Parathyroid adenoma (tissue), 2 donors: ENCODE measurements at regions not wholly inside any gene's neighbourhood (a gene's known extent, or its start where the extent isn't known, plus 50 kb on each side); places are given as distances from the start of the nearest gene placed in this dataset.

ENCODE experiments used
- H2AFZ ChIP-seq: fragments of 300-600 bp; sonication (generic); one replicate; pipeline ENCODE4 v1.7.0; 2017; ENCODE audit warnings: antibody characterized with exemption, mild to moderate bottlenecking
- H3K27ac ChIP-seq: fragments of 300-600 bp; sonication (generic); one replicate; pipeline ENCODE4 v1.7.0; 2017
- H3K27me3 ChIP-seq: fragments of 300-600 bp; sonication (generic); one replicate; pipeline ENCODE4 v1.7.0; 2017; ENCODE audit warnings: low read length; ENCODE audit not compliant: control insufficient read depth, insufficient read depth
- H3K36me3 ChIP-seq: fragments of 300-600 bp; sonication (generic); one replicate; pipeline ENCODE4 v1.7.0; 2017; ENCODE audit warnings: low read length; ENCODE audit not compliant: control insufficient read depth, insufficient read depth
- H3K4me1 ChIP-seq: fragments of 300-600 bp; sonication (generic); one replicate; pipeline ENCODE4 v1.7.0; 2017; ENCODE audit warnings: control low read depth
- H3K4me2 ChIP-seq: fragments of 300-600 bp; sonication (generic); one replicate; pipeline ENCODE4 v1.7.0; 2017; ENCODE audit warnings: low read length
- H3K4me3 ChIP-seq: fragments of 300-600 bp; sonication (generic); one replicate; pipeline ENCODE4 v1.7.0; 2017; ENCODE audit warnings: low read depth, low read length
- H3K79me2 ChIP-seq: fragments of 300-600 bp; sonication (generic); one replicate; pipeline ENCODE4 v1.7.0; 2017; ENCODE audit warnings: control low read depth
- H3K9ac ChIP-seq: fragments of 300-600 bp; sonication (generic); one replicate; pipeline ENCODE4 v1.7.0; 2017; ENCODE audit warnings: mild to moderate bottlenecking
- H3K9me3 ChIP-seq: fragments of 300-600 bp; sonication (generic); one replicate; pipeline ENCODE4 v1.7.0; 2017; ENCODE audit warnings: low read length; ENCODE audit not compliant: control insufficient read depth
- TF ChIP-seq, protein P1 (sequence below): fragments of 300-600 bp; sonication (generic); IDR thresholded peaks from one replicate; pipeline ENCODE4 v1.7.0; 2017; ENCODE audit warnings: antibody characterized with exemption, mild to moderate bottlenecking
- donor health status: primary hyperparathyroidism.

DNA sequence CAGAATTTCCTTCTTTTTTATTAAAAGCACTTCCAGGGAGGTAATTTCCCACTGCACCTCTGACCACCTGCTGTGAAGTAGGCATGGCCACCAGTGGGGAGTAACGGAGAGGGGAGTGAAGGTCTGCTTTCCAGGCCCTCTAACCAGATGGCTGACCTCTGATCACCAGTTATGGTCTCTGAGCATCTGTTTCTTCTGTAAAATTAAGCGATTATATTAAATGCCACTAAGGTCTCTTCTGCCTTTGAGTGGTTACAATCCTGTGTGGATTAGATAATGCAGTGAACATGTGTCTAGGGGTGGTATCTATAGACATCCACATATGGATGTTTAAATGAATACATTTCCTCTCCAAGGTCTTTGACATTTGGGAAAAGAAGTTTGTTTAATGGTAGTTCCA, 199.6 kb downstream of the HERPUD2 start:
- H3K27me3 ChIP-seq: no peaks in the 10 kb centered on the region
- TF ChIP-seq, protein P1, sequence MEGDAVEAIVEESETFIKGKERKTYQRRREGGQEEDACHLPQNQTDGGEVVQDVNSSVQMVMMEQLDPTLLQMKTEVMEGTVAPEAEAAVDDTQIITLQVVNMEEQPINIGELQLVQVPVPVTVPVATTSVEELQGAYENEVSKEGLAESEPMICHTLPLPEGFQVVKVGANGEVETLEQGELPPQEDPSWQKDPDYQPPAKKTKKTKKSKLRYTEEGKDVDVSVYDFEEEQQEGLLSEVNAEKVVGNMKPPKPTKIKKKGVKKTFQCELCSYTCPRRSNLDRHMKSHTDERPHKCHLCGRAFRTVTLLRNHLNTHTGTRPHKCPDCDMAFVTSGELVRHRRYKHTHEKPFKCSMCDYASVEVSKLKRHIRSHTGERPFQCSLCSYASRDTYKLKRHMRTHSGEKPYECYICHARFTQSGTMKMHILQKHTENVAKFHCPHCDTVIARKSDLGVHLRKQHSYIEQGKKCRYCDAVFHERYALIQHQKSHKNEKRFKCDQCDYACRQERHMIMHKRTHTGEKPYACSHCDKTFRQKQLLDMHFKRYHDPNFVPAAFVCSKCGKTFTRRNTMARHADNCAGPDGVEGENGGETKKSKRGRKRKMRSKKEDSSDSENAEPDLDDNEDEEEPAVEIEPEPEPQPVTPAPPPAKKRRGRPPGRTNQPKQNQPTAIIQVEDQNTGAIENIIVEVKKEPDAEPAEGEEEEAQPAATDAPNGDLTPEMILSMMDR: no peak
- no peaks in the 10 kb centered on the region for H3K36me3 ChIP-seq
- H3K27ac ChIP-seq: no peak overlapping the region
- H3K4me3 ChIP-seq: no peak overlapping the region
- no peaks in the 10 kb centered on the region for H3K79me2 ChIP-seq
- no peaks in the 10 kb centered on the region for H3K4me1 ChIP-seq
- no peak overlapping the region for H3K9ac ChIP-seq
- no peaks in the 10 kb centered on the region for H3K9me3 ChIP-seq
- no peak overlapping the region for H2AFZ ChIP-seq
- H3K4me2 ChIP-seq: no peak overlapping the region

DNA sequence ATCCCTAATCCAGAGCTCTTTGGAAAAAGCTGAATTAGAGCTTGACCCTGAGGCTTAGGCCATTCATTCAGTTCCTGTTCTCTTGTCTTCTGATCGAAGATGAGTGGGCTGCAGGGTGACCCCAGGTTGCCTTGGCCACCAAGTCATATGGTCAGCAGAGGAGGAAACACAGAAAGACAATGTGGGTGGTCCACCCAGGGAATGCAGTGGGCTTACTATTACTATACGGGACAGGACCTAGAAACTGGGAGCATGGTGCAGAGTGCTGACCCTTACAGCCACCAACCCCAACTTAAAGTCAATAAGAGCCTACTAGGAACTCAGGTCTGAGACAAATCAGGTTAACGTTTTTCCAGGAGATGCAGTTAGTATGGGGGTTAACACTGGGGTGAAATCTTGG, 200.5 kb downstream of the HERPUD2 start:
- no peaks in the 10 kb centered on the region for H3K36me3 ChIP-seq
- TF ChIP-seq, protein P1: no peak
- H2AFZ ChIP-seq: no peak overlapping the region
- H3K4me3 ChIP-seq: no peak overlapping the region
- no peaks in the 10 kb centered on the region for H3K9me3 ChIP-seq
- H3K4me2 ChIP-seq: no peak overlapping the region
- H3K4me1 ChIP-seq: no peaks in the 10 kb centered on the region
- H3K79me2 ChIP-seq: no peaks in the 10 kb centered on the region
- no peak overlapping the region for H3K9ac ChIP-seq
- no peaks in the 10 kb centered on the region for H3K27me3 ChIP-seq
- H3K27ac ChIP-seq: no peak overlapping the region

DNA sequence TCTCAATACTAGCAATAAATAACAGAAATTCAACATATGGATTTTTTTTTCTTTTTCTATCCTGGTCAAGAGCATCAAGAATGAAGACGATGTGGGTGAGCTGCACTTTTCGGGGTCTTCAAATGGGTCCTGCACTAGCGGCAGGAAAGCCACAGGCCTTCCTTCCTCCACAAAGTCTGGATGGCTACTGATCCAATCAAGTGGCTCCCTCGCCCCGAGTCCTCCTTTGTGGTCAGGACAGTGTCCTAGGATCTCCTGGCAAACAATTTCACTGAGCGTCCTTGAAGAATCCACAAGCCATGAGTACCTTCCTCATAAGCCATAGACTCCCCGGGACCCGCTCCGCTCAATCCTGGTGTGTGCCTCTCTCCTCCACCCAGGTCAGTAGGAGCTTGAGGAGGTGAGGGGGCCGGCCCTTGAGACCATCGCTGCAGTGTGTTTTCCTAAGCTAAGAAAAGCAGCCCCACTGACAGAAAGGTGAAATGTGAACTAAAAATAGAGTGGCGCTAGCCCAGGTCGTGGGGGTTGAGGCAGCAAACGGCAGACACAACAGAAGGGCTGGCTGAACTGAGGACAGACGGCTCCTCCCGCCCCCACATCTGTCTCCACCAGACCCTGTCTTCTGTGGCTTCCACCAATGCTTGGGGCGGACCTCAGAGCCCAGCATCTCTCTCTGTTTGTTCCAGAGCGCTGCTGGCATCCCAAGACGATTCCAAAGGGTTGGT, 202.3 kb downstream of the HERPUD2 start:
- TF ChIP-seq, protein P1: no peak
- H3K27me3 ChIP-seq: no peaks in the 10 kb centered on the region

DNA sequence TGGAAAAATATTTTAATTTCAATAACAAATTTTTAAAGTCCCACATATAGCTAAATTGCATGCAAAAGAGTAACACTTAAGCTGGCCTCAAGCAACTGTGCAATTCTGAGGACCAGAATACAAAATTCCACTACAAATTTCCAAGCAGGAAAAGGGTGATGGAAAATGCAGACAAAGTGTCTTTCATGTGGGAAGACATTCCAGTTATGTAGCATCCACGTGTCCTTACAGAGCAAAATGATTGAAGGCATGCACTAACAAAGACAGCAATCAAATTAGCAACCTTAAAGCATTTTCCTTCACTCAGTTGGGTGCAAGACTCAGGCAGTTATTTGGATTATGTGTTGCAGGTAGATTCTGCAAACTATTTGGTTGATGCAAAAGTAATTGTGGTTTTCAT, 203.7 kb downstream of the HERPUD2 start:
- Histone ChIP-seq H3K4me2 (no peak overlapping the region), H3K4me1 (no peaks in the 10 kb centered on the region), H3K9me3 (no peaks in the 10 kb centered on the region), H3K79me2 (no peaks in the 10 kb centered on the region), H3K27me3 (no peaks in the 10 kb centered on the region), H3K36me3 (no peaks in the 10 kb centered on the region), H3K4me3 (no peak overlapping the region), H2AFZ (no peak overlapping the region), H3K9ac (no peak overlapping the region), H3K27ac (no peak overlapping the region)
- TF ChIP-seq, protein P1: no peak

More for the DNA sequence above, 202.3 kb downstream of the HERPUD2 start:
- H3K79me2 ChIP-seq: no peaks in the 10 kb centered on the region
- no peaks in the 10 kb centered on the region for H3K4me1 ChIP-seq
- H3K4me2 ChIP-seq: no peak overlapping the region
- H3K27ac ChIP-seq: no peak overlapping the region
- no peak overlapping the region for H3K9ac ChIP-seq
- H3K9me3 ChIP-seq: no peaks in the 10 kb centered on the region
- no peak overlapping the region for H2AFZ ChIP-seq
- H3K36me3 ChIP-seq: no peaks in the 10 kb centered on the region
- no peak overlapping the region for H3K4me3 ChIP-seq

DNA sequence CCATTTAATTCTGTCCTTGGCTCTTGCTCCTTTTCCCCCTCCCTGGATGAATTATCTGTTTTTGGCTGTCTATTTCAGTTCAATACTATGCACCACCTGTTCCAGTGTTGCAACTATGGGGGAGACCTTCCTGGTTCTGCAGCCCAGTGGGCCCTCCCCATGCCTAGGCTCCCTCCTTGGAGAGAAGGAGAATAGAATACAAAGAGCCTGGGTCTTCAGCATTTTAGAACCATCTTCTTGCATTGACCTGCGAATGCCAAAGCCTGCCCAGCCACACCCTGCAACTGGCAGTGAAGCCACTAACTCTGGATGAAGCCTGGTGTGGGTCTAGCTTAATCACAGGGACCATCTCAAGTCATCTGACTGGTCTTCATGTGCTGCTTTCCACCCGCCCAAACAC, 207.1 kb downstream of the HERPUD2 start:
- Histone ChIP-seq H3K79me2 (no peaks in the 10 kb centered on the region), H3K9ac (no peak overlapping the region), H3K9me3 (no peaks in the 10 kb centered on the region), H3K36me3 (no peaks in the 10 kb centered on the region), H3K27ac (no peak overlapping the region), H3K4me1 (no peaks in the 10 kb centered on the region), H3K4me3 (no peak overlapping the region), H3K27me3 (no peaks in the 10 kb centered on the region), H3K4me2 (no peak overlapping the region), H2AFZ (no peak overlapping the region)
- TF ChIP-seq, protein P1: no peak
